PFSK-1 (cell line): ENCODE measurements at regions not wholly inside any gene's neighbourhood (a gene's known extent, or its start where the extent isn't known, plus 50 kb on each side); places are given as distances from the start of the nearest gene placed in this dataset.

Source experiments
- FOXP2 ChIP-seq: optimal IDR thresholded peaks from 2 replicates; pipeline ENCODE3; 2011; ENCODE audit warnings: borderline replicate concordance, control low read depth, inconsistent platforms; ENCODE audit not compliant: insufficient read depth; ENCODE audit errors: extremely low read length, extremely low read depth
- POLR2AphosphoS5 ChIP-seq: IDR thresholded peaks from 2 replicates; pipeline ENCODE4 v1.6.1; 2012; ENCODE audit warnings: low read depth, mild to moderate bottlenecking, control low read depth, low read length, moderate library complexity
- REST ChIP-seq, 2 experiments: IDR thresholded peaks; 2 replicates each; pipeline versions ENCODE4 v1.6.1 to v1.8.0; 2011 to 2012; ENCODE audit warnings: low read depth in 2 of 2, low read length in 2 of 2, control low read depth in 1 of 2, inconsistent platforms in 1 of 2, mild to moderate bottlenecking in 1 of 2, moderate library complexity in 1 of 2; ENCODE audit not compliant: insufficient read depth in 1 of 2
- SIN3A ChIP-seq: IDR thresholded peaks from 2 replicates; pipeline ENCODE4 v1.6.1; 2012; ENCODE audit warnings: mild to moderate bottlenecking, low read length, moderate library complexity, borderline replicate concordance; ENCODE audit not compliant: insufficient read depth
- TAF1 ChIP-seq: IDR thresholded peaks from 2 replicates; pipeline ENCODE4 v1.6.1; 2012; ENCODE audit warnings: low read length, control low read depth, borderline replicate concordance; ENCODE audit not compliant: insufficient read depth

- TF ChIP-seq SIN3A (no peak), FOXP2 (no peak), POLR2AphosphoS5 (no peak), REST (IDR thresholded peaks at IDR 0.05; ENCODE audit: insufficient read depth in 1 of 2, low read depth in 2 of 2, low read length in 2 of 2) (no peak), TAF1 (no peak)
Observed at GRCh38 chr7:85947767-85948166, 695.9 kb upstream of the GRM3 start.

- TF ChIP-seq REST (IDR thresholded peaks at IDR 0.05; ENCODE audit: insufficient read depth in 1 of 2, low read depth in 2 of 2, low read length in 2 of 2) = no peak
- TF ChIP-seq SIN3A = no peak
- TF ChIP-seq POLR2AphosphoS5 = no peak
- no peak for TF ChIP-seq FOXP2
- TF ChIP-seq TAF1 = no peak
Observed at GRCh38 chr7:85940798-85941197, 702.9 kb upstream of the GRM3 start.

- TF ChIP-seq SIN3A = no peak
- no peak for TF ChIP-seq FOXP2
- no peak for TF ChIP-seq POLR2AphosphoS5
- no peak for TF ChIP-seq TAF1
Observed at GRCh38 chr7:85931919-85932318, 711.8 kb upstream of the GRM3 start.

- TF ChIP-seq FOXP2 = no peak
- no peak for TF ChIP-seq SIN3A
- TF ChIP-seq TAF1 = no peak
- no peak for TF ChIP-seq REST (IDR thresholded peaks at IDR 0.05; ENCODE audit: insufficient read depth in 1 of 2, low read depth in 2 of 2, low read length in 2 of 2)
- no peak for TF ChIP-seq POLR2AphosphoS5
Observed at GRCh38 chr7:85928500-85928899, 715.2 kb upstream of the GRM3 start.

- TF ChIP-seq FOXP2 (no peak), TAF1 (no peak), POLR2AphosphoS5 (no peak), SIN3A (no peak), REST (IDR thresholded peaks at IDR 0.05; ENCODE audit: insufficient read depth in 1 of 2, low read depth in 2 of 2, low read length in 2 of 2) (no peak)
Observed at GRCh38 chr7:85927226-85927625, 716.5 kb upstream of the GRM3 start.
